Neutrophil (primary cell): ENCODE measurements at regions not wholly inside any gene's neighbourhood (a gene's known extent, or its start where the extent isn't known, plus 50 kb on each side); places are given as distances from the start of the nearest gene placed in this dataset.

Source experiments
- H3K27ac ChIP-seq: fragments of 200-600 bp; sonication (generic); 2 replicates; pipeline ENCODE4 v1.5.1; 2016; ENCODE audit warnings: mild to moderate bottlenecking, moderate library complexity
- H3K27me3 ChIP-seq: fragments of 200-600 bp; sonication (generic); 2 replicates; pipeline ENCODE4 v1.6.0; 2016; ENCODE audit warnings: mild to moderate bottlenecking
- H3K36me3 ChIP-seq: fragments of 200-600 bp; sonication (generic); 2 replicates; pipeline ENCODE4 v1.5.1; 2017
- H3K4me1 ChIP-seq, 2 experiments: fragments of 200-600 bp in 1 of 2; sonication (generic) in 1 of 2; 1 replicate in 1 of 2; 2 replicates in 1 of 2; pipeline versions ENCODE4 v1.5.1 to v1.6.1; 2013 to 2016; ENCODE audit warnings: low read depth in 1 of 2, low read length in 1 of 2, mild to moderate bottlenecking in 1 of 2, moderate library complexity in 1 of 2; ENCODE audit not compliant: control insufficient read depth in 1 of 2, insufficient read depth in 1 of 2
- H3K4me3 ChIP-seq, 2 experiments: fragments of 200-600 bp in 1 of 2; sonication (generic) in 1 of 2; 1 replicate in 1 of 2; 2 replicates in 1 of 2; pipeline ENCODE4 v1.5.1; 2013 to 2016; ENCODE audit warnings: low read depth in 1 of 2, low read length in 1 of 2, mild to moderate bottlenecking in 1 of 2, moderate library complexity in 1 of 2
- H3K9me3 ChIP-seq: fragments of 200-600 bp; sonication (generic); 2 replicates; pipeline ENCODE4 v1.5.1; 2016
- TF ChIP-seq, protein P1 (sequence below): fragments of 200-600 bp; sonication (generic); IDR thresholded peaks from 2 replicates; pipeline ENCODE4 v1.5.1; 2016; ENCODE audit warnings: antibody characterized with exemption

- Histone ChIP-seq H3K27me3 (no peaks in the 10 kb centered on the region), H3K9me3 (no peaks in the 10 kb centered on the region), H3K4me3 (no peak overlapping the region), H3K27ac (no peak overlapping the region), H3K36me3 (no peaks in the 10 kb centered on the region), H3K4me1 (no peaks in the 10 kb centered on the region)
- TF ChIP-seq, protein P1, sequence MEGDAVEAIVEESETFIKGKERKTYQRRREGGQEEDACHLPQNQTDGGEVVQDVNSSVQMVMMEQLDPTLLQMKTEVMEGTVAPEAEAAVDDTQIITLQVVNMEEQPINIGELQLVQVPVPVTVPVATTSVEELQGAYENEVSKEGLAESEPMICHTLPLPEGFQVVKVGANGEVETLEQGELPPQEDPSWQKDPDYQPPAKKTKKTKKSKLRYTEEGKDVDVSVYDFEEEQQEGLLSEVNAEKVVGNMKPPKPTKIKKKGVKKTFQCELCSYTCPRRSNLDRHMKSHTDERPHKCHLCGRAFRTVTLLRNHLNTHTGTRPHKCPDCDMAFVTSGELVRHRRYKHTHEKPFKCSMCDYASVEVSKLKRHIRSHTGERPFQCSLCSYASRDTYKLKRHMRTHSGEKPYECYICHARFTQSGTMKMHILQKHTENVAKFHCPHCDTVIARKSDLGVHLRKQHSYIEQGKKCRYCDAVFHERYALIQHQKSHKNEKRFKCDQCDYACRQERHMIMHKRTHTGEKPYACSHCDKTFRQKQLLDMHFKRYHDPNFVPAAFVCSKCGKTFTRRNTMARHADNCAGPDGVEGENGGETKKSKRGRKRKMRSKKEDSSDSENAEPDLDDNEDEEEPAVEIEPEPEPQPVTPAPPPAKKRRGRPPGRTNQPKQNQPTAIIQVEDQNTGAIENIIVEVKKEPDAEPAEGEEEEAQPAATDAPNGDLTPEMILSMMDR: no peak
These were observed 91.3 kb downstream of the MAT2B start for GRCh38 chr5:163596608-163597315.

GRCh38 chr5:163604013-163604412, 98.6 kb downstream of the MAT2B start:
- H3K36me3 ChIP-seq: no peaks in the 10 kb centered on the region
- H3K4me1 ChIP-seq: no peaks in the 10 kb centered on the region
- TF ChIP-seq, protein P1: no peak
- no peaks in the 10 kb centered on the region for H3K27me3 ChIP-seq
- no peaks in the 10 kb centered on the region for H3K9me3 ChIP-seq
- H3K27ac ChIP-seq: no peak overlapping the region
- H3K4me3 ChIP-seq: no peak overlapping the region

DNA sequence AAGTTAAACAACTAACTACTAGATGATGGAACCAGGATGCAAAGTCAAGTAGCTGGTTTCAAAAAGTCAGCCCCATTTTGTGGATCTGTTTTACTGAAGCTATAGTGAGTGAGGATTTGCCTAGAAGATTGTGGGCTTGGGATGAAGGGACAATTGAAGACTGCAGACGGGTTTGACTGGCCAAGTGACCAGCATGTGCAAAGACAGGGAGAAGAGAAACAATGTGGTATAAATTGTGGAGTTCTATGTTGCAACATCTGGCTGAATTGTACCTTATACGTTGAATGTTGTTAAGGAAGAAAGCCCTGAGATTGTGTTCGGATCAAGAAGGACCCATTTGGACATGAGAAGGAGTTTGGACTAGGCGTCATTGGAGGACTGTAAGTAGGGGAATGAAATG, 101.8 kb downstream of the MAT2B start:
- Histone ChIP-seq H3K4me1 (no peaks in the 10 kb centered on the region), H3K9me3 (no peaks in the 10 kb centered on the region), H3K27ac (no peak overlapping the region), H3K36me3 (no peaks in the 10 kb centered on the region), H3K27me3 (no peaks in the 10 kb centered on the region), H3K4me3 (no peak overlapping the region)
- TF ChIP-seq, protein P1: no peak

DNA sequence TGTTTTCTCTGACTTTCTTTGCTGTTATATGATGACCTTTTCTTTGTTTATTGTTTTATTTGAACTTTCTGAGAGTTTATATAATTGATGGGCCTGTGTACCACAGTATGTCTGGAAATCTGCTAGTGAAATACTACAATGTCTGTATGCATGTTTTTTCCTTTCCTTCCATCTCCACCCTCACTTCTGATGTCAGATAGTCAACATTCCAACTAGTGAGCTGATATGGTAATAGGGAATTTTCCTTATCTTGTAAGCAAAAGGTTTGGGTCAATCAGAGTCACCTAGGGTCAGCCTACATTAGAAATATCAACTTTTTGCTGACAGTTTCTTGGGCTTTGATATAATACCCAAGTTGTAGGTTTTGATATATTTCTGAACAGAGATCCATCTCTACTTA, 103.2 kb downstream of the MAT2B start:
- TF ChIP-seq, protein P1: no peak
- no peak overlapping the region for H3K27ac ChIP-seq

DNA sequence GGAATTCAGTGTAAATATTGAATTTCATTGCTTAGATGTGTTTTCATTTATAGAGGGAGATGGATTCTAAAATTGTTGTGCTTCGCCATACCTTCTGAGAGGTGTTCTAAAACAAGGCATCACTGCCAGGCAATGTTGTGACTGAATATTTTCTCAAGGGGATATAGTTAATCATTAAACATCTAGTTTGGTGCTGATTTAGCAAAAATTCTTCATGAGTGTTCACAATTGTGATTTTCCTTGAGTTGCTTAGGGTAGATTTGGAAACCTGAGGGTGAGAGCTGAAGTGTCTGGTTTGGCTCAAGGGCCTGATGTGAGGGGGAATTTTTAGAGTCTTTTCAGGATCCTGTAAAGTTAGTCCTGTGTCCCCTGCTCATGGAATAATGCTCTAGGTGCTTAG, 104.5 kb downstream of the MAT2B start:
- no peaks in the 10 kb centered on the region for H3K27me3 ChIP-seq
- H3K4me3 ChIP-seq: no peak overlapping the region
- no peaks in the 10 kb centered on the region for H3K36me3 ChIP-seq
- H3K9me3 ChIP-seq: no peaks in the 10 kb centered on the region
- TF ChIP-seq, protein P1: no peak
- no peak overlapping the region for H3K27ac ChIP-seq
- H3K4me1 ChIP-seq: no peaks in the 10 kb centered on the region

More for the DNA sequence above, 103.2 kb downstream of the MAT2B start:
- Histone ChIP-seq H3K4me3 (no peak overlapping the region), H3K36me3 (no peaks in the 10 kb centered on the region), H3K27me3 (no peaks in the 10 kb centered on the region), H3K9me3 (no peaks in the 10 kb centered on the region), H3K4me1 (no peaks in the 10 kb centered on the region)
